ENCODE measurements at regions not wholly inside any gene's neighbourhood (a gene's known extent, or its start where the extent isn't known, plus 50 kb on each side); places are given as distances from the start of the nearest gene placed in this dataset.

DNA sequence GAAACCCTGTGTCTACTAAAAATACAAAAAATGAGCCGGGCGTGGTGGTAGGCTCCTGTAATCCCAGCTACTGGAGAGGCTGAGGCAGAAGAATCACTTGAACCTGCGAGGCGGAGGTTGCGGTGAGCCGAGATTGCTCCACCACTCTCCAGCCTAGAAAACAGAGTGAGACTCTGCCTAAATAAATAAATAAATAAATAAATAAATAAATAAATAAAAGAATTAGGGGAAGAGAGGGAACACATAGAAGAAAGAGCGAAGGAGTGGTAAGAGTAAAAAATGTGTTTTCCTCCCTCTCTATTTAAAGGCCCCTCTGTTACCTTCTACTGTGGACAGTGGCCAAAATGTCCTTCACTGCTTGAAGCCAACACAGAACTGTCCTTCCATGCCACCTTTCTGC lies 103.9 kb upstream of the SOX21 start:
- ChIA-PET POLR2A (no interaction called here), CTCF (no interaction called here)
- Histone ChIP-seq H3K27me3 (ENCODE audit: control insufficient read depth, insufficient read depth, low read length) (peaks cover 3% of the 10 kb centered on the region), H3K9me3 (ENCODE audit: control insufficient read depth, insufficient read depth, low read length) (no peaks in the 10 kb centered on the region), H3K4me3 (ENCODE audit: low read depth, low read length) (no peak overlapping the region), H3K27ac (ENCODE audit: low read depth, low read length) (no peak overlapping the region)
- DNase-seq (ENCODE audit: low read depth, low spot score), result no peak
- TF ChIP-seq, protein P1, sequence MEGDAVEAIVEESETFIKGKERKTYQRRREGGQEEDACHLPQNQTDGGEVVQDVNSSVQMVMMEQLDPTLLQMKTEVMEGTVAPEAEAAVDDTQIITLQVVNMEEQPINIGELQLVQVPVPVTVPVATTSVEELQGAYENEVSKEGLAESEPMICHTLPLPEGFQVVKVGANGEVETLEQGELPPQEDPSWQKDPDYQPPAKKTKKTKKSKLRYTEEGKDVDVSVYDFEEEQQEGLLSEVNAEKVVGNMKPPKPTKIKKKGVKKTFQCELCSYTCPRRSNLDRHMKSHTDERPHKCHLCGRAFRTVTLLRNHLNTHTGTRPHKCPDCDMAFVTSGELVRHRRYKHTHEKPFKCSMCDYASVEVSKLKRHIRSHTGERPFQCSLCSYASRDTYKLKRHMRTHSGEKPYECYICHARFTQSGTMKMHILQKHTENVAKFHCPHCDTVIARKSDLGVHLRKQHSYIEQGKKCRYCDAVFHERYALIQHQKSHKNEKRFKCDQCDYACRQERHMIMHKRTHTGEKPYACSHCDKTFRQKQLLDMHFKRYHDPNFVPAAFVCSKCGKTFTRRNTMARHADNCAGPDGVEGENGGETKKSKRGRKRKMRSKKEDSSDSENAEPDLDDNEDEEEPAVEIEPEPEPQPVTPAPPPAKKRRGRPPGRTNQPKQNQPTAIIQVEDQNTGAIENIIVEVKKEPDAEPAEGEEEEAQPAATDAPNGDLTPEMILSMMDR (IDR thresholded peaks at IDR 0.05; ENCODE audit: low read depth, low read length), result no peak

DNA sequence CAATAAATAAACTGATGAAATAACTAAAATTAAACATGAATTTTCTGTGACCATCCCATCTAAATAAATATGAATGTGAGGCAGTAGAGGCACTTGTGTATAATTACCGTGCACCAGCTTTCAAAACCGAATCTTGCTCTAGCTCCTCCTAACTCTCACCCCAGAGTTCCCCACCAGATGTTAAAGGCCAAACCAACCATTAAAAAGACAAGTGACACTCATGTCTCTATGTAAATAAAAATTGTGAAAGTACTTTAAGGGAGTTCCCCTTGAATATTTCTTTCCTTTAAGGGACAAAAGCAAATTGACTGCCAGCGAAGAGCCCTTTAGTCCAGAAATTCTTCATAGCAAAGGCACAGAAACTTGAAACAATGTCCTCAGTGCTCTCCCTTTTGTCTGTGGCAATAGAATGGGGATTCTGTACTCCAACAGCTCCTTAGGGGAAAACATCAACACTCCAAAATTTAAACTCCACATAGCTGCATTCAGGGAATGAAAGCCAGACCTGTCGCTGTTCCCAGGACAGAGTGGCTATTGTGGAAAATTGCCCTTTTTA lies 101.7 kb upstream of the SOX21 start:
- DNase-seq (ENCODE audit: low read depth, low spot score), result no peak
- CTCF ChIA-PET, result no interaction called here
- TF ChIP-seq, protein P1 (IDR thresholded peaks at IDR 0.05; ENCODE audit: low read depth, low read length), result no peak
- no peak overlapping the region for H3K27ac ChIP-seq (ENCODE audit: low read depth, low read length)
- H3K9me3 ChIP-seq (ENCODE audit: control insufficient read depth, insufficient read depth, low read length), result no peaks in the 10 kb centered on the region
- POLR2A ChIA-PET, result no interaction called here
- no peak overlapping the region for H3K4me3 ChIP-seq (ENCODE audit: low read depth, low read length)
- peaks cover 3% of the 10 kb centered on the region for H3K27me3 ChIP-seq (ENCODE audit: control insufficient read depth, insufficient read depth, low read length)

DNA sequence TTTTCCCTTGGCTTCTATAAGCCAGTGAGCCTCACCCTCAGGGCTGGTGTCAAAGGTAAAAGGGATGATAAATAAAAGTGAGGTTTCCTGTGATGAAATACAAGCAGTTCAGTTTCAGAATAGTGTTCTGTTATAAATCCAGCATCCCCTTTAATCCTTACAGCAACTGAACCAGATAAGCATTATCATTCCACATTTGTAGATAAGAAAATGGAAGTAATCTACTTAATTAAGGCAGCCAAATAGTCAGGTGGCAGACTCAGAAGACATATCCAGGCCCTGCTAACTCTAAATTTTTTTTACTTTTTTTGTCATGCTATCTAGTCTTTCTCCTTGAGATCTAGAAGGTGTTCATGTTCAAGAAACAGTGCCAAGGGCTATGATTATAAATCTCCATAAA lies 99.4 kb upstream of the SOX21 start:
- Histone ChIP-seq H3K9me3 (ENCODE audit: control insufficient read depth, insufficient read depth, low read length) (no peaks in the 10 kb centered on the region), H3K27me3 (ENCODE audit: control insufficient read depth, insufficient read depth, low read length) (peaks cover 3% of the 10 kb centered on the region), H3K27ac (ENCODE audit: low read depth, low read length) (no peak overlapping the region), H3K4me3 (ENCODE audit: low read depth, low read length) (no peak overlapping the region)
- CTCF ChIA-PET, result no interaction called here
- POLR2A ChIA-PET, result no interaction called here
- DNase-seq (ENCODE audit: low read depth, low spot score), result no peak
- TF ChIP-seq, protein P1 (IDR thresholded peaks at IDR 0.05; ENCODE audit: low read depth, low read length), result no peak

- Histone ChIP-seq H3K27ac (ENCODE audit: low read depth, low read length) (no peak overlapping the region), H3K4me3 (ENCODE audit: low read depth, low read length) (no peak overlapping the region), H3K9me3 (ENCODE audit: control insufficient read depth, insufficient read depth, low read length) (no peaks in the 10 kb centered on the region), H3K27me3 (ENCODE audit: control insufficient read depth, insufficient read depth, low read length) (no peaks in the 10 kb centered on the region)
- TF ChIP-seq, protein P1 (IDR thresholded peaks at IDR 0.05; ENCODE audit: low read depth, low read length), result 0 out of 2 replicates have a peak, but pooled peaks have one; percentile 4
- POLR2A ChIA-PET, result no interaction called here
- CTCF ChIA-PET, result no interaction called here
- no peak for DNase-seq (ENCODE audit: low read depth, low spot score)
Measured at GRCh38 chr13:94800423-94800822, 88.1 kb upstream of the SOX21 start.

- POLR2A ChIA-PET, result no interaction called here
- CTCF ChIA-PET, result no interaction called here
- DNase-seq (ENCODE audit: low read depth, low spot score), result no peak
Measured at GRCh38 chr13:94799299-94799698, 87.0 kb upstream of the SOX21 start.

More at GRCh38 chr13:94799299-94799698, 87.0 kb upstream of the SOX21 start:
- TF ChIP-seq, protein P1 (IDR thresholded peaks at IDR 0.05; ENCODE audit: low read depth, low read length), result no peak
- H3K4me3 ChIP-seq (ENCODE audit: low read depth, low read length), result no peak overlapping the region
- H3K27me3 ChIP-seq (ENCODE audit: control insufficient read depth, insufficient read depth, low read length), result no peaks in the 10 kb centered on the region
- no peaks in the 10 kb centered on the region for H3K9me3 ChIP-seq (ENCODE audit: control insufficient read depth, insufficient read depth, low read length)
- no peak overlapping the region for H3K27ac ChIP-seq (ENCODE audit: low read depth, low read length)

Data from AG04450 (cell line).